Psoas muscle (tissue), 7 donors: ENCODE measurements at regions not wholly inside any gene's neighbourhood (a gene's known extent, or its start where the extent isn't known, plus 50 kb on each side); places are given as distances from the start of the nearest gene placed in this dataset.
"Not testable (repeated sequence)": the region's sequence is repeated elsewhere in the genome, so short reads cannot be mapped to it uniquely, and the experiment has no call there.

ENCODE experiments used
- ATAC-seq, 4 donors: fragments of 200-7000 bp; cut with Tn5 transposase; one replicate each; pipeline ENCODE4 v1.9.1; 2020; ENCODE audit warnings: moderate library complexity in 3 of 4, mild to moderate bottlenecking in 2 of 4
- DNase-seq, 2 donors: peaks; one replicate each; pipeline ENCODE4 v3.0.0-alpha.2; 2020
- H3K27ac ChIP-seq: fragments of 200-600 bp; one replicate; pipeline ENCODE4 v1.8.0; 2022
- H3K27me3 ChIP-seq, 3 donors: fragments of 200-600 bp in 1 of 3; one replicate each; pipeline versions ENCODE4 v1.6.1 to v1.8.0; 2013 to 2022; ENCODE audit warnings: low read length in 2 of 3, mild to moderate bottlenecking in 2 of 3, moderate library complexity in 1 of 3; ENCODE audit not compliant: insufficient read depth in 3 of 3
- H3K36me3 ChIP-seq, 2 donors: fragments of 200-600 bp in 1 of 2; one replicate each; pipeline versions ENCODE4 v1.6.1 to v1.8.0; 2013 to 2022; ENCODE audit warnings: low read depth in 1 of 2, mild to moderate bottlenecking in 1 of 2, moderate library complexity in 1 of 2; ENCODE audit not compliant: insufficient read depth in 1 of 2
- H3K4me1 ChIP-seq: fragments of 200-600 bp; one replicate; pipeline ENCODE4 v1.8.0; 2022
- H3K4me3 ChIP-seq: fragments of 200-600 bp; one replicate; pipeline ENCODE4 v1.8.0; 2022; ENCODE audit warnings: mild to moderate bottlenecking
- H3K9me3 ChIP-seq: fragments of 200-600 bp; one replicate; pipeline ENCODE4 v1.8.0; 2022
- WGBS, 3 donors: extraction: QIAGEN DNeasy Blood & Tissue Kit; methylation state at CpG; one replicate each; pipeline versions ENCODE4 v1.1.6 to v1.1.7; 2013; 5-methylcytosine and 5-hydroxymethylcytosine counted together
- intact Hi-C, 2 donors: fragments of 100-400 bp; cut with DNase I; formaldehyde crosslinking; loops; one replicate each; pipeline versions ENCODE4 v1.11.0 to v1.14.2; 2022
- donor health status: healthy with polysubstance abuse.
- donor health status: DM: no; HTN: no; CAD: no; lungs with moderate emphysema.
- donor health status: Bipolar disorder and iron deficiency.
- donor health status: healthy.
- donor health status: DM: yes; HTN: yes; CAD: no.
- donor health status: DM: no; HTN: no; CAD: no.
- donor health status: DM: yes; HTN: yes; CAD: no.

- H3K4me1 ChIP-seq, ATAC-seq, H3K9me3 ChIP-seq, intact Hi-C loops, DNase-seq, H3K27me3 ChIP-seq, H3K27ac ChIP-seq, H3K4me3 ChIP-seq: not testable (repeated sequence)
- peaks cover 0 to 18% of the 10 kb centered on the region in 2 donors for H3K36me3 ChIP-seq
- WGBS, 3 donors, result 78 to 96% (median 93%) methylated on average over 1 of the region's 1 CpG
Observed at GRCh38 chr15:84531223-84531622, 69.6 kb upstream of the ZSCAN2 start.

GRCh38 chr15:84531709-84532367, 69.0 kb upstream of the ZSCAN2 start:
- H3K4me1 ChIP-seq, ATAC-seq, DNase-seq, H3K27me3 ChIP-seq, intact Hi-C loops, H3K9me3 ChIP-seq, H3K27ac ChIP-seq, H3K4me3 ChIP-seq: not testable (repeated sequence)
- 81 to 87% (median 86%) methylated on average over 3 of the region's 3 CpGs for WGBS, 3 donors
- peaks cover 0 to 15% of the 10 kb centered on the region in 2 donors for H3K36me3 ChIP-seq

- H3K4me1 ChIP-seq, DNase-seq, H3K9me3 ChIP-seq, ATAC-seq, intact Hi-C loops, H3K27me3 ChIP-seq, H3K27ac ChIP-seq, H3K4me3 ChIP-seq: not testable (repeated sequence)
- 79 to 94% (median 88%) methylated on average over 2 of the region's 2 CpGs for WGBS, 3 donors
- peaks cover 0 to 19% of the 10 kb centered on the region in 2 donors for H3K36me3 ChIP-seq
Observed at GRCh38 chr15:84533705-84534104, 67.1 kb upstream of the ZSCAN2 start.

GRCh38 chr15:84534561-84535235, 66.1 kb upstream of the ZSCAN2 start:
- H3K4me3 ChIP-seq, intact Hi-C loops, DNase-seq, H3K9me3 ChIP-seq, H3K4me1 ChIP-seq, H3K27ac ChIP-seq, ATAC-seq, H3K27me3 ChIP-seq: not testable (repeated sequence)
- WGBS, 3 donors, result 62 to 72% (median 70%) methylated on average over 4 of the region's 4 CpGs
- peaks cover 0 to 22% of the 10 kb centered on the region in 2 donors for H3K36me3 ChIP-seq

DNA sequence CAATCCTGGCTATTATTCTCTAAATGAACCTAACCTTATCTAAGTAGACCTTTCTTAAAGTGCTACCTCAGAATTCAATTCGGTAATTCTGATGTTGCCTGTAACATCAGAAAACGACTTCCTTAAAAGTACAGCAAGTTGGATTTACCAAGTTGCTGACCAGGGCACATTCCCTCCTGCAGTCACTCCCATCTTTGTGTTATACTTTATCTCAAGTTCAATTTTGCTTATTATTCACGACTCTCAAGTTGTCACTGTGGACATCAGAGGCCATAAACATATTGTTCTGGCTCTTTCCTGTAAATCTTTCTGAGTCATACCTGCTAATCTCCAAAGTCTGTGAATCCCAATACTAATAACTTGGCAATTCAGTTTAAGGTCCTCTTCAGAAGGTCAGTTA, 64.6 kb upstream of the ZSCAN2 start:
- H3K27me3 ChIP-seq, DNase-seq, intact Hi-C loops, H3K4me3 ChIP-seq, H3K9me3 ChIP-seq, ATAC-seq, H3K4me1 ChIP-seq, H3K27ac ChIP-seq: not testable (repeated sequence)
- 63 to 83% (median 77%) methylated on average over 3 of the region's 3 CpGs for WGBS, 3 donors
- H3K36me3 ChIP-seq, result peaks cover 0 to 31% of the 10 kb centered on the region in 2 donors

DNA sequence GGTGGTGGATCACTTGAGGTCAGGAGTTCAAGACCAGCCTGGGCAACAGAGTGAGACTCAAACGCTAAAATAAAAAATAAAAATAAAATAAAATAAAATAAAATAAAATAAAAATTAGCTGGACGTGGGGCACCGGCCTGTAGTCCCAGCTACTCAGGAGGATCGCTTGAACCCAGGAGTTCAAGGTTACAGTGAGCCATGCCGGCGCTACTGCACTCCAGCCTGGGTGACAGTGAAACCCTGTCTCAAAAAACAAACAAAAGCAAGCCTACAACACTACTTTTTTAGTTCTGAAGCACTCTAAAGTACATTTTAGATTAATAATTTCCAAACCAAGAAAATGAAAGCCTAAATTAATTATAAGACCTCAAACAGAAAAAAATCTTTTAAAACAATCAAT, 56.2 kb upstream of the ZSCAN2 start:
- 94 to 95% (median 95%) methylated on average over 5 to 6 of the region's 6 CpGs for WGBS, 3 donors
- H3K9me3 ChIP-seq, H3K4me3 ChIP-seq, H3K27ac ChIP-seq, DNase-seq, ATAC-seq, intact Hi-C loops, H3K27me3 ChIP-seq, H3K4me1 ChIP-seq: not testable (repeated sequence)
- peaks cover 0 to 28% of the 10 kb centered on the region in 2 donors for H3K36me3 ChIP-seq

DNA sequence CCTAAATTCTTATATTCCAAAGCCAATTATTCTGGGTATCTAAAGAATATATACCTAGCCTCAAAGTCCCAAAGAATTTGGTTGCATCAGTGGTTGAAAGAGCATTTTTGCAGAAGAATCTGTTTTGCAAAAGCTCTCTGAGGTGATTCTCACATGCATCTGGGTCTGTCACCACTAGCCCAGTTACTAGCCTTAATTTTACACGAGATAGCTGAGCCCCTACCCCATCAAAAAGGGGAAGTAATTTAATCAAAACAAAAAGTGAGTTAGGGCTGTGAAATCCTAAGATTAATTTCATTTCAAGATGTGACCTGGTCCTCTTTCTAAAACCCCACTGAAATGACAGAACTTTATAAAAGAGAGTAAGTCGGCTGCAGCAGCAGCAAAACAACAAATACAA, 53.7 kb upstream of the ZSCAN2 start:
- H3K4me1 ChIP-seq, H3K4me3 ChIP-seq, H3K9me3 ChIP-seq, H3K27me3 ChIP-seq, H3K27ac ChIP-seq, DNase-seq, ATAC-seq, intact Hi-C loops: not testable (repeated sequence)
- peaks cover 0 to 23% of the 10 kb centered on the region in 2 donors for H3K36me3 ChIP-seq
- 78 to 82% (median 79%) methylated on average over 2 of the region's 2 CpGs for WGBS, 3 donors

DNA sequence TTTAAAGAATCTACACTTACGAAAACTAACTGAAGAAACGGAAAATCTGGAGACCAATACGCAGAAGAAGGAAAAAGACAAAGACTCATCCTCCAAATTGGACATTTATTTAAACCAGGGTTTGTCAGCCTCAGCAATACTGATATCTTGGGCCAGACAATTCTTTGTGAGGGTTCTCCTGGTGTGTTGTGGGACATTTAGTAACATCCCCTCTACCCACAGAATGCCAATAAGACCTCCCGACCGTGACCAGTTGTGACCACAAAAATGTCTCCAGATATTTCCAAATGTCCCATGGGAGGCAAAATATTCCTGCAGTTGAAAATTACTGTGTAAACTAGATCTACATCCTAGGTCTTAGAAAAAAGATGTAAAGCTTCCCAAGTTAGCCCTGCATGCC, 50.3 kb upstream of the ZSCAN2 start:
- H3K4me1 ChIP-seq, H3K27me3 ChIP-seq, ATAC-seq, DNase-seq, H3K9me3 ChIP-seq, H3K27ac ChIP-seq, H3K4me3 ChIP-seq, intact Hi-C loops: not testable (repeated sequence)
- H3K36me3 ChIP-seq, result peaks cover 0 to 40% of the 10 kb centered on the region in 2 donors
- WGBS, 3 donors, result 83 to 89% (median 84%) methylated on average over 5 of the region's 5 CpGs
